ENCODE measurements at regions not wholly inside any gene's neighbourhood (a gene's known extent, or its start where the extent isn't known, plus 50 kb on each side); places are given as distances from the start of the nearest gene placed in this dataset.

- Histone ChIP-seq H3K27ac (ENCODE audit: extremely low read depth, low read depth, low read length) (no peak overlapping the region), H3K9me1 (ENCODE audit: control insufficient read depth, insufficient read depth, low read length) (no peaks in the 10 kb centered on the region), H3K4me3 (no peak overlapping the region), H3K4me2 (ENCODE audit: insufficient read depth, low read length) (no peak overlapping the region), H3K27me3 (ENCODE audit: control insufficient read depth in 2 of 2, insufficient read depth in 2 of 2, low read length in 2 of 2) (peaks cover 2 to 7% of the 10 kb centered on the region in 2 experiments; a peak in 2 of 5 replicates), H3K36me3 (ENCODE audit: control insufficient read depth, insufficient read depth, low read length) (no peaks in the 10 kb centered on the region), H3K9ac (ENCODE audit: insufficient read depth in 1 of 2, low read depth in 2 of 2, low read length in 2 of 2) (no peak overlapping the region), H3K79me2 (ENCODE audit: control insufficient read depth, insufficient read depth, low read length) (no peaks in the 10 kb centered on the region), H3K9me3 (replicated peaks; ENCODE audit: control insufficient read depth, insufficient read depth, low read depth, low read length) (no peaks in the 10 kb centered on the region), H3K4me1 (replicated peaks in 1 of 2; ENCODE audit: control insufficient read depth in 2 of 2, insufficient read depth in 2 of 2, low read length in 2 of 2) (no peaks in the 10 kb centered on the region), H4K20me1 (replicated peaks; ENCODE audit: control insufficient read depth, insufficient read depth, low read length) (no peaks in the 10 kb centered on the region), H2AFZ (ENCODE audit: low read depth, low read length) (no peak overlapping the region)
- DNase-seq (ENCODE audit: extremely low read depth in 1 of 4, low spot score in 3 of 4) = no peak
- intact Hi-C loops (cut with micrococcal nuclease) = no loop called here
- no peak for FAIRE-seq
- no TSS peak for BruUV-seq (replicated peaks)
- 0% methylated on average over 4 of the region's 5 CpGs for WGBS (ENCODE audit: insufficient coverage, low coverage, missing lambda C conversion rate)
- ChIA-PET POLR2A (interaction anchor here (0.5 kb wide), 1 partner anchor 10 kb away, joined by 3 read pairs; no protein-coding TSS in a partner anchor), CTCF (ENCODE audit: low intra/inter-chr PET ratio) (no interaction called here)
- no peak for ATAC-seq
- in situ Hi-C loops (cut with MboI) = no loop called here
- TF ChIP-seq ZNF197 (CRISPR knock-in tag; IDR thresholded peaks at IDR 0.05; ENCODE audit: low read depth) (no peak), ILF3 (IDR thresholded peaks at IDR 0.05; ENCODE audit: borderline replicate concordance) (no peak), NCOA4 (IDR thresholded peaks at IDR 0.05; ENCODE audit: partially characterized antibody) (no peak), RFX7 (CRISPR knock-in tag; IDR thresholded peaks at IDR 0.05) (no peak), CBX5 (IDR thresholded peaks at IDR 0.05; ENCODE audit: borderline replicate concordance, low read depth) (no peak), ZBTB11 (CRISPR knock-in tag; IDR thresholded peaks at IDR 0.05) (no peak), ZNF77 (CRISPR knock-in tag; IDR thresholded peaks at IDR 0.05) (no peak), BRF2 (IDR thresholded peaks at IDR 0.05; ENCODE audit: borderline replicate concordance, insufficient read depth, insufficient read length) (no peak), ZNF143 (CRISPR knock-in tag; IDR thresholded peaks at IDR 0.05) (no peak), CHD1 (IDR thresholded peaks at IDR 0.05; ENCODE audit: low read length) (no peak), HOXB6 (CRISPR knock-in tag; IDR thresholded peaks at IDR 0.05; ENCODE audit: borderline replicate concordance) (no peak), PCBP2 (IDR thresholded peaks at IDR 0.05; ENCODE audit: low read depth, low read length, poor library complexity, severe bottlenecking) (no peak), KLF16 (IDR thresholded peaks at IDR 0.05) (no peak), RBM39 (optimal IDR thresholded peaks at IDR 0.05; ENCODE audit: low read depth, low read length) (no peak), KAT7 (CRISPR knock-in tag; IDR thresholded peaks at IDR 0.05; ENCODE audit: borderline replicate concordance) (no peak)
- TF ChIP-seq, protein P1, sequence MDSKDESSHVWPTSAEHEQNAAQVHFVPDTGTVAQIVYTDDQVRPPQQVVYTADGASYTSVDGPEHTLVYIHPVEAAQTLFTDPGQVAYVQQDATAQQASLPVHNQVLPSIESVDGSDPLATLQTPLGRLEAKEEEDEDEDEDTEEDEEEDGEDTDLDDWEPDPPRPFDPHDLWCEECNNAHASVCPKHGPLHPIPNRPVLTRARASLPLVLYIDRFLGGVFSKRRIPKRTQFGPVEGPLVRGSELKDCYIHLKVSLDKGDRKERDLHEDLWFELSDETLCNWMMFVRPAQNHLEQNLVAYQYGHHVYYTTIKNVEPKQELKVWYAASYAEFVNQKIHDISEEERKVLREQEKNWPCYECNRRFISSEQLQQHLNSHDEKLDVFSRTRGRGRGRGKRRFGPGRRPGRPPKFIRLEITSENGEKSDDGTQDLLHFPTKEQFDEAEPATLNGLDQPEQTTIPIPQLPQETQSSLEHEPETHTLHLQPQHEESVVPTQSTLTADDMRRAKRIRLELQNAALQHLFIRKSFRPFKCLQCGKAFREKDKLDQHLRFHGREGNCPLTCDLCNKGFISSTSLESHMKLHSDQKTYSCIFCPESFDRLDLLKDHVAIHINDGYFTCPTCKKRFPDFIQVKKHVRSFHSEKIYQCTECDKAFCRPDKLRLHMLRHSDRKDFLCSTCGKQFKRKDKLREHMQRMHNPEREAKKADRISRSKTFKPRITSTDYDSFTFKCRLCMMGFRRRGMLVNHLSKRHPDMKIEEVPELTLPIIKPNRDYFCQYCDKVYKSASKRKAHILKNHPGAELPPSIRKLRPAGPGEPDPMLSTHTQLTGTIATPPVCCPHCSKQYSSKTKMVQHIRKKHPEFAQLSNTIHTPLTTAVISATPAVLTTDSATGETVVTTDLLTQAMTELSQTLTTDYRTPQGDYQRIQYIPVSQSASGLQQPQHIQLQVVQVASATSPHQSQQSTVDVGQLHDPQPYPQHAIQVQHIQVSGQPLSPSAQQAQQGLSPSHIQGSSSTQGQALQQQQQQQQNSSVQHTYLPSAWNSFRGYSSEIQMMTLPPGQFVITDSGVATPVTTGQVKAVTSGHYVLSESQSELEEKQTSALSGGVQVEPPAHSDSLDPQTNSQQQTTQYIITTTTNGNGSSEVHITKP (IDR thresholded peaks at IDR 0.05; ENCODE audit: partially characterized antibody) = no peak
These were observed 128.4 kb downstream of the LINC00237 start for GRCh38 chr20:20977786-20978185.

Data from K562 (cell line).